ENCODE measurements at regions not wholly inside any gene's neighbourhood (a gene's known extent, or its start where the extent isn't known, plus 50 kb on each side); places are given as distances from the start of the nearest gene placed in this dataset.

DNA sequence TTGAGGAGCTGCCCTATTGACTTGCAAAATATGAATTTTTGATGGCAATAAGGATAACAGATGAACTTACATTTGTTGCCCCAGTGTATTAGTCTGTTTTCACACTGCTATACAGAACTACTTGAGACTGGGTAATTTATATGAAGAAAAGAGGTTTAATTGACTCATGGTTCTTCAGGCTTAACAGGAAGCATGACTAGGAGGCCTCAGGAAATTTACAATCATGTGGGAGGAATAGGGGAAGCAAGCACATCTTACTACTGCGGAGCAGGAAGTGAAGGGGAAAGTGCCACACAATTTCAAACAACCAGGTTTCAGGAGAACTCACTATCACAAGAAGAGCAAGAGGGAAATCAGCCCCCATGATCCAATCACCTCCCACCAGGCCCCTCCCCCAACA is 57.9 kb downstream of the ZNF22 start:
- TF ChIP-seq, protein P1, sequence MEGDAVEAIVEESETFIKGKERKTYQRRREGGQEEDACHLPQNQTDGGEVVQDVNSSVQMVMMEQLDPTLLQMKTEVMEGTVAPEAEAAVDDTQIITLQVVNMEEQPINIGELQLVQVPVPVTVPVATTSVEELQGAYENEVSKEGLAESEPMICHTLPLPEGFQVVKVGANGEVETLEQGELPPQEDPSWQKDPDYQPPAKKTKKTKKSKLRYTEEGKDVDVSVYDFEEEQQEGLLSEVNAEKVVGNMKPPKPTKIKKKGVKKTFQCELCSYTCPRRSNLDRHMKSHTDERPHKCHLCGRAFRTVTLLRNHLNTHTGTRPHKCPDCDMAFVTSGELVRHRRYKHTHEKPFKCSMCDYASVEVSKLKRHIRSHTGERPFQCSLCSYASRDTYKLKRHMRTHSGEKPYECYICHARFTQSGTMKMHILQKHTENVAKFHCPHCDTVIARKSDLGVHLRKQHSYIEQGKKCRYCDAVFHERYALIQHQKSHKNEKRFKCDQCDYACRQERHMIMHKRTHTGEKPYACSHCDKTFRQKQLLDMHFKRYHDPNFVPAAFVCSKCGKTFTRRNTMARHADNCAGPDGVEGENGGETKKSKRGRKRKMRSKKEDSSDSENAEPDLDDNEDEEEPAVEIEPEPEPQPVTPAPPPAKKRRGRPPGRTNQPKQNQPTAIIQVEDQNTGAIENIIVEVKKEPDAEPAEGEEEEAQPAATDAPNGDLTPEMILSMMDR (IDR thresholded peaks at IDR 0.05; ENCODE audit: borderline replicate concordance, extremely low read depth, low read length, poor library complexity, severe bottlenecking): no peak
- no peak for TF ChIP-seq EZH2 (IDR thresholded peaks at IDR 0.05; ENCODE audit: borderline replicate concordance, low read depth, low read length, severe bottlenecking)
